Sigmoid colon (tissue), 6 donors: ENCODE measurements at regions not wholly inside any gene's neighbourhood (a gene's known extent, or its start where the extent isn't known, plus 50 kb on each side); places are given as distances from the start of the nearest gene placed in this dataset.

ENCODE experiments used
- DNase-seq: peaks from one replicate; pipeline ENCODE4 v3.0.0-alpha.2; 2019
- H3K27ac ChIP-seq, 4 donors: fragments of 200-600 bp; sonication (generic); one replicate each; pipeline ENCODE4 v1.5.1; 2016 to 2019; ENCODE audit warnings: mild to moderate bottlenecking in 1 of 4
- H3K27me3 ChIP-seq, 3 donors: fragments of 200-600 bp; sonication (generic); one replicate each; pipeline ENCODE4 v1.5.1; 2019; ENCODE audit warnings: mild to moderate bottlenecking in 1 of 3
- H3K36me3 ChIP-seq, 4 donors: fragments of 200-600 bp; sonication (generic); one replicate each; pipeline ENCODE4 v1.5.1; 2016 to 2019
- H3K4me1 ChIP-seq, 4 donors: fragments of 200-600 bp; sonication (generic); one replicate each; pipeline ENCODE4 v1.5.1; 2017 to 2019
- H3K4me3 ChIP-seq, 4 donors: fragments of 200-600 bp; sonication (generic); one replicate each; pipeline ENCODE4 v1.5.1; 2017 to 2019; ENCODE audit warnings: mild to moderate bottlenecking in 2 of 4, moderate library complexity in 1 of 4
- H3K9me3 ChIP-seq, 4 donors: fragments of 200-600 bp in 3 of 4; sonication (generic) in 3 of 4; one replicate each; pipeline versions ENCODE4 v1.5.1 to v1.6.1; 2013 to 2019
- CTCF ChIP-seq, 4 experiments: fragments of 450-650 bp in 3 of 4; fragments of 200-600 bp in 1 of 4; IDR thresholded peaks; one replicate each; pipeline ENCODE4 v1.5.1; 2016 to 2019; ENCODE audit warnings: antibody characterized with exemption in 4 of 4, mild to moderate bottlenecking in 3 of 4, moderate library complexity in 2 of 4
- EP300 ChIP-seq, 4 donors: sonication (generic); formaldehyde crosslinking; IDR thresholded peaks; one replicate each; pipeline ENCODE4 v1.6.1; 2017; ENCODE audit warnings: antibody characterized with exemption in 4 of 4
- POLR2A ChIP-seq, 2 donors: fragments of 450-650 bp; IDR thresholded peaks; one replicate each; pipeline ENCODE4 v1.6.1; 2016; ENCODE audit warnings: antibody characterized with exemption in 2 of 2, mild to moderate bottlenecking in 2 of 2, moderate library complexity in 2 of 2
- POLR2AphosphoS5 ChIP-seq, 4 donors: sonication (generic); formaldehyde crosslinking; IDR thresholded peaks; one replicate each; pipeline ENCODE4 v1.6.1; 2017; ENCODE audit warnings: antibody characterized with exemption in 4 of 4
- WGBS, 2 donors: extraction: QIAGEN DNeasy Blood & Tissue Kit; methylation state at CpG; one replicate each; pipeline ENCODE4 v1.1.7; 2013; 5-methylcytosine and 5-hydroxymethylcytosine counted together
- intact Hi-C: fragments of 100-400 bp; cut with DNase I; formaldehyde crosslinking; loops from one replicate; pipeline ENCODE4 v1.15.1; 2023
- donor health status: healthy with polysubstance abuse.
- donor health status: healthy.

- no peak overlapping the region for H3K4me3 ChIP-seq
- intact Hi-C loops, result no loop called here
Observed at GRCh38 chr9:38281196-38281595, 111.3 kb upstream of the ALDH1B1 start.

GRCh38 chr9:38280251-38280800 is 112.2 kb upstream of the ALDH1B1 start:
- no peaks in the 10 kb centered on the region for H3K9me3 ChIP-seq
- no peak for DNase-seq
- WGBS, 2 donors, result 75 to 77% methylated on average over 6 of the region's 6 CpGs
- no peaks in the 10 kb centered on the region for H3K36me3 ChIP-seq
- H3K27me3 ChIP-seq, result no peaks in the 10 kb centered on the region
- no peaks in the 10 kb centered on the region for H3K4me1 ChIP-seq
- no peak overlapping the region for H3K27ac ChIP-seq
- H3K4me3 ChIP-seq, result no peak overlapping the region
- intact Hi-C loops, result no loop called here
- TF ChIP-seq EP300 (IDR thresholded peaks at IDR 0.05) (no peak), CTCF (IDR thresholded peaks at IDR 0.05) (no peak), POLR2A (IDR thresholded peaks at IDR 0.05) (no peak), POLR2AphosphoS5 (IDR thresholded peaks at IDR 0.05) (no peak)

More at GRCh38 chr9:38281196-38281595, 111.3 kb upstream of the ALDH1B1 start:
- DNase-seq, result no peak
- no peaks in the 10 kb centered on the region for H3K4me1 ChIP-seq
- no peaks in the 10 kb centered on the region for H3K36me3 ChIP-seq
- H3K27me3 ChIP-seq, result no peaks in the 10 kb centered on the region
- H3K9me3 ChIP-seq, result no peaks in the 10 kb centered on the region
- H3K27ac ChIP-seq, result no peak overlapping the region
- TF ChIP-seq EP300 (IDR thresholded peaks at IDR 0.05), result no peak
- TF ChIP-seq CTCF (IDR thresholded peaks at IDR 0.05), result no peak
- no peak for TF ChIP-seq POLR2A (IDR thresholded peaks at IDR 0.05)
- WGBS, 2 donors, result 87% methylated on average over 4 of the region's 4 CpGs

GRCh38 chr9:38278931-38279679 is 113.4 kb upstream of the ALDH1B1 start:
- Histone ChIP-seq H3K27ac (no peak overlapping the region), H3K27me3 (no peaks in the 10 kb centered on the region), H3K4me3 (no peak overlapping the region), H3K36me3 (no peaks in the 10 kb centered on the region), H3K9me3 (no peaks in the 10 kb centered on the region), H3K4me1 (no peaks in the 10 kb centered on the region)
- intact Hi-C loops, result no loop called here
- 58 to 82% methylated on average over 7 of the region's 7 CpGs for WGBS, 2 donors
- TF ChIP-seq POLR2AphosphoS5 (IDR thresholded peaks at IDR 0.05), result no peak
- no peak for DNase-seq

- no peak for TF ChIP-seq CTCF (IDR thresholded peaks at IDR 0.05)
- TF ChIP-seq EP300 (IDR thresholded peaks at IDR 0.05), result no peak
- TF ChIP-seq POLR2AphosphoS5 (IDR thresholded peaks at IDR 0.05), result no peak
- TF ChIP-seq POLR2A (IDR thresholded peaks at IDR 0.05), result no peak
Observed at GRCh38 chr9:38278457-38278856, 114.0 kb upstream of the ALDH1B1 start.

GRCh38 chr9:38277601-38278200 is 114.8 kb upstream of the ALDH1B1 start:
- Histone ChIP-seq H3K4me3 (no peak overlapping the region), H3K27ac (no peak overlapping the region), H3K9me3 (no peaks in the 10 kb centered on the region), H3K27me3 (no peaks in the 10 kb centered on the region), H3K4me1 (no peaks in the 10 kb centered on the region), H3K36me3 (no peaks in the 10 kb centered on the region)
- intact Hi-C loops, result no loop called here
- 79 to 88% methylated on average over 8 of the region's 8 CpGs for WGBS, 2 donors
- DNase-seq, result no peak
- TF ChIP-seq POLR2AphosphoS5 (IDR thresholded peaks at IDR 0.05) (no peak), CTCF (IDR thresholded peaks at IDR 0.05) (no peak), EP300 (IDR thresholded peaks at IDR 0.05) (no peak), POLR2A (IDR thresholded peaks at IDR 0.05) (no peak)

More at GRCh38 chr9:38278457-38278856, 114.0 kb upstream of the ALDH1B1 start:
- Histone ChIP-seq H3K36me3 (no peaks in the 10 kb centered on the region), H3K27me3 (no peaks in the 10 kb centered on the region), H3K4me1 (no peaks in the 10 kb centered on the region), H3K27ac (no peak overlapping the region), H3K9me3 (no peaks in the 10 kb centered on the region), H3K4me3 (no peak overlapping the region)
- intact Hi-C loops, result no loop called here
- no peak for DNase-seq
- 17 to 55% methylated on average over 4 of the region's 4 CpGs for WGBS, 2 donors
